Hippocampal formation (tissue), 2 donors: ENCODE measurements at regions not wholly inside any gene's neighbourhood (a gene's known extent, or its start where the extent isn't known, plus 50 kb on each side); places are given as distances from the start of the nearest gene placed in this dataset.

Experiments used
- DNase-seq, 2 donors: peaks; one replicate each; lab custom pipeline; 2025; lab: John Stamatoyannopoulos, UW

DNA sequence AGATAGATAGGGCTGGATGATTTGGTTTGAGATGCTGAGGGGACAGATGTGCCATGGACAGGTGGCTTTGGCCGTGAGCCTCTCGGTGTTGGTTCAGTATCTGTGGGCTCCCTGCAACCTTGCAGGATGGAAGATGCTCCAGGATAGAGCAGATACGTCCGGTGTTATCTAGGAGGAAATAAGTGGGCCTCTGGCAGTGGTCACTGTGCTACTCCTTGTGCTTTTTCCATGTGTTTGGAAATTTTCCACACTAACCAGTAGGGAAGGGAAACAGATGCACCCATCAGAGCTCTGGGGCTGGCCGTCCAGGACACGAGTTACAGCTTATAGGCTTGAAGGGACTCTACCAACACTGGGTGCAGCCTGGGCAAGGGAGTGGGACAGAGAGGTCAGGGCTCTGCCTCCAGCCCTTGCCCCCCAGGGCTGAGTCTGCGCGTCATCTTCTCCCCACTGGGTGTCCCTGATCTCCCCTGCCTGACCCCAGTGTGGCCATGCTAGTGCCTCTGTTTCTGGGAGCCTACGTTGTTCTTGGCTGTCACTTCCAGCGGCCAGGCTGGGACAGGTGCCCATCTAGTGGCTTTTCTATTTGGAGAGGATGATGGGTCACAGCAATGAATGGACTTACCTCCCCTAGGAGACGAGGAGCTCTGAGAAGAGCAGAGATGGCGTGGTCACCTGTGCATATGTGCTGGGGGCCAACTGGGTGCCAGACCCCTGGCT lies 166.9 kb downstream of the SEC14L1 start:
- DNase-seq: no peak

DNA sequence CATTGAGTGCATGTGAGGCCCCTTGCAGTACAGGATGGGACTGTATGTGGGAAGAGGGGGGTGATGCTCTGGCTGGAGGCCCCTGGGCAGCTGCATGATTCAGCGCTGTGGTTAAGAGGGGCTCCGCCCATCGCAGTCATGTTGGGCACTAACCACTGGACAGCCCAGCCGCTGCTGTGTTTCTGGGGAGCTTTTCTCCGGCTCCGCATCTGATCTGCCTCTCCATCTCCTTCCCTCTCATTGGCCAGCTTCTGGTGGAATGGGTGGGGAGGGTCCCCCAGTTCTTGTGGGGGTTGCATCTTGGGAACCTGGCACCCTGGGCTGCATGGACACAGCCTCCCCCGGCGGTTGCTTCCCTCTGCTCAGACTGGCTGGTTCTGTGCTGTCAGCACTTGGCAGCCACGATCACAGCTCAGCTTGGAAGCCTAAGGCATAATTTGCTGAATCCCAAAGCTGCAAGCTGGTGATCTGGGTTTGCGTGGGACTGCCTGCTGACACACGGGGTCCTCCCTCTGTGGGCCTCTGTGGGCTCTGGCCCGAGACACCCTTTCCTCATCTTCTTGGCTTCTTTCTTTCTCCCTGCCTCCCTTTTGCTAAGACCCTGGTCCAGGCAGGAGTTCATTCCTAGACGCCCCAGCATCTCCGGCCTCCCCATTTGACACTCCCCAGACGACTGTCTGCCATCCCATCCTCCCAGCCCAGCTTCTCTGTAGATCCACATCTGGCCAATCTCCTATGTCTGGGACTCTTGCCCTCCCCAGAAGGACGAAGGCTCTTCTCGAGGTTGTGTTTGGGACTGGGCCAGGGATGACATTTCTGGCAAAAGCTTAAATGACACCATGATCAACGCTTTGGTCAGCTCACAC lies 168.3 kb downstream of the SEC14L1 start:
- peak in 1 of 2 donors; percentile 44 for DNase-seq

DNA sequence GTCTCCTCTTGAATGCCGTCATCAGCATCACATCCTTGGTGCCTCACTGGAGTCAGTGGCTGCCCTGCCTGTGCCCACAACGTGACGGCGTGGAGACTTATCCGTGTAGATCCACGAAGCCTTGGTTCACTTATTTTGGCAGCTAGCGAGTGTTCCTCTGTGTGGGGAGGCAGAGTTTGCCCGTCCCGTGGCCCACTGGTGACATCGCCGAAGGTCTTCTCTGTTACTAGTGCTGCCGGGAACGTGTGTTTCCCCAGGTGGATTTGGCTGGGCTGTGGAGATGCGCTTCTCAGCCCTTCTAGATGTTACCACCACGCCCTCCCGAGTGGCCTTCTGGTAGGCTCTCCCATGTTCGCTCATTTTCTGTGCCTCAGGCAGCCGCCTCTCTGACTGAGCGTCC lies 169.6 kb downstream of the SEC14L1 start:
- DNase-seq: no peak

DNA sequence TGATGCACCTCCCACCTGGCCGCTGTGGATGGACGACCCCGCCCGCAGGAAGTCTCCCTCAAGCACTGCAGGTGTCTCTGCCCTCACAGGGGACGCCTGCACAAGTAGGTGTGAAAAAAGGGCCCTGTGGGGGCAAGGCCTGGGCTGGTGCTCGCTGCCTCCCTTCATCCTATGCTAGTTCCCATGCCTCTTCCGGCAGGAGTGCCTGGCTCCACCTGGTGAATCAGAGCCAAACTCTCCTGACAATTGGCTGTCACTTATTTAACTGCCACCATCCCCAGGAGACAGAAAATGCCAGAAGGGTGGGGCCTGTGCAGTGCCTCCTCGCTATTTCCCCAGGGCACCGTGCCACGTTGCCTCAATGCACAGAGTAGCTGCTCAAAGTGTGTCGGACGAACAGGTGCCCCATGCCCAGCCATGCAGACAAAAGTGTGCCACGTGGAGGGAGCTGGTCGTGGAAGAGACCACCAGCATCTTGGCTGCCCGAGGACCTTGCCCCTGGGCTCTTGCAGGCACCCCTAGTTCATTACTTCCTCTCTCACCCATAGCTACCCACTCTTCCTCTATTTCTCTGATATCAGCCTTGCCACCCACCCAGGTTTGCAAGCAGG lies 170.7 kb downstream of the SEC14L1 start:
- no peak for DNase-seq

DNA sequence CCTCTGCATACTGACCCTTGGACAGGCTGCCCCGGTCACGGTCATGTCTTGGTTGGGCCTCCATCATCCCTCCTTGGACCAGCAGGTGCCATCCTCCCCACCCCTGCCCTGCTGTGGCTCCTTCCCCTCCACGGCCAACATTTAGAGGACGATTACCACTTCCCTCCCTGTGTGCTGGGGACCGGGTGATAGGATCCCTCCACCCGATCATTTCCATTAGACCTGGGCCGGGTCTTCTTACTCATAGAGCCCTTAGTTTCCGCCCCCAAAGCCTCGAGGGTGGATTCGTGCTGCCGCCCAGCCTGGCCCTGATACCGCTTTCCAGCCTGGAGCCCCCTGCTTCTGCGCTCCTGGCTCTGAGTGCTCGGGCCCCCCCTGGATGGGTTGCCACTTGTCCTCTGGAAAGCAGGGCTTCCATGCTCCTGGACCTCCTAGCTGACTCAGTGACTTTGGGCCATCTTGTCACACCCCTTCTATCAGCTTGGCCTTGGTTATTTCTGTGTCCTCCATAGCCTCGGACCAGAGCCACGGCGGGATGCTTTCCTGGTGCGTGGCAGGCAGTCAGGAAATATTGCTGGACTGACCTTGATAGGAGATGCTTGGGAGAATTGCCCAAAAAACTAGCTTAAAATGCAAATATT lies 171.4 kb downstream of the SEC14L1 start:
- no peak for DNase-seq

DNA sequence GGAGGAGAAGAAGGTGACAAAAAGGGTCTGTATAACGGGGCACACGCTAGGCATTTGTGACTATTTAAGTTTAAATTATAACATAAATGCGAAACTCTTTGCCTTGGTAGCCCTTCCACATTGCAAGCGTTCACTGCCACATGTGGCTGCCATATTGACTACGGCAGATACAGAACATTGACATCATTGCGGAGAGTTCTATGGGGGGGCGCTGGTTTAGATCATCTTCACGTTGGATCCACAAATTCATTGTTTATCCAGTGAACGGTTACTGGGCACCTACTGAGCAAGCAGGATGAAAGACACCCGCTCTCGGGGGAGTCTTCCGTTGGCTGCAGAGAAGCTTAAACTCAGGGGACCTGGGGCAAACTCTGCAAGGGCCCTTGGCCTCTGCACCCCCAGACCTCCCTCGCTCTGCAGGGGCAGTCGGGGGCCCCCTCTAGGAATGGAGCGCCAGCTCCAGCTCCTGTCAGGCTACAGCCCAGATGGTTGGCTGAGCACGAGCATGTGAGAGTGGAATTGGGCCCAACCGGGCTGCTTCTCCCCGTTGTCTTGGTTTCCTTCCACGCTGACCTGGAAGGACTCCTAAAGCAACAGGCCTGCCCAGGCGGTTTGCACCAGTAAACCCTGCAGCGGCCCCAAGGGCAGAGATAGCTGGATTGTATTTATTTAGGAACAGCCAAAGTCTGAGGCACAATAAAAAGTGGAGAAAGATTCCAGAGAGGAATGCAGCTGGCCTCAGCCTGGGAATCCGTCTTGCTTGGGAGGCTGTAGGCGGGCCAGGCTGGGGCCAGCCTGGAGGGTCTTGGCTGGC lies 172.2 kb downstream of the SEC14L1 start:
- peak in 1 of 2 donors; percentile 32 for DNase-seq

DNA sequence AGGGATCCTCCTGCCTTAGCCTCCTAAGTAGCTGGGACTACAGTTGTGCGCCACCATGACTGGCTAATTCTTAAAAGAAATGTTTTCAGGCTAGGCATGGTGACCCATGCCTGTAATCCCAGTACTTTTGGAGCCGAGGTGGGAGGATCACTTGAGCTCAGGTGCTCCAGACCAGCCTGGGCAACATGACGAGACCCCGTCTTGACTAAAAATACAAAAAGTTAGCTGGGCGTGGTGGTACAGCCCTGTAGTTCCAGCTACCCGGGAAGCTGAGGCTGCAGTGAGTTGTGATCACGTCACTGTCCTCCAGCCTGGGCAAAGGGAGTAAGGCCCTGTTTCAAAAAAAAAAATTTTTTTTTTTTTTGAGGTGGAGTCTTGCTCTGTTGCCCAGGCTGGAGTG lies 173.1 kb downstream of the SEC14L1 start:
- DNase-seq: no peak

DNA sequence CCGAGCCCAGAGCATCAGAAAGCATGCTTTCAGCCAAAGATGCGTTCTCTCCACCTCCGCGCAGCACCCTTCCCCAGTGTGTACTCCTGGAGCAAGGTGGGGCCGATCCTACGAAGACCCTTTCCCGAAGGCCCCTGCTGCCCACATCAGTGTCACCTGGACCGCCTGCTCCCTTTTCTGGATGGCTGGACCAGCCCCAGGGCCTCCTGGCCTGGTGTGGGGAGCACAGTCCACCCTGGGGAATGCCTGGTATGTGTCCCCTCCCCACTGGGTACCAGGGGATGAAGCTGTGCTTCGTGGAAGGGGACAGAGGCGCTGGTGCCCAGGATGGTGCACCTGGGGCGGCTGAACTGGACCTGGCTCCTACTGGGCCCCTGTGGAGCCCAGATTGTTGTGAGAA lies 173.8 kb downstream of the SEC14L1 start:
- no peak for DNase-seq

DNA sequence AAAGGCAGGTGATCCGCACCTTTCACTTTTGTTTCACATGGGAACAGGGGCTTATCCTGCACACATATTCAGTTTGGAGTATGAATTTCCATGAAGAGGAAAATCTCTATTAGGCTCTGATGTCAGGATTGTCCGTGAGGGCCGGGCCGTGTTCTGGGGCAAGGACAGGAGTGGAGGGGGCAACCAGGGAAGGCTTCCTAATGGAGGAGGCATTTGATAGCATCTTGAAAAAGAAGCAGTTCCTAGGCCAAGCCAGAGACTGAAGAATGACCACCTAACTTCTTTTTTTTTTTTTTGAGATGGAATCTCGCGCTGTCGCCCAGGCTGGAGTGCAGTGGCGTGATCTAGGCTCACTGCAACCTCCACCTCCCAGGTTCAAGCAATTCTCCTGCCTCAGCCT lies 174.2 kb downstream of the SEC14L1 start:
- no peak for DNase-seq

DNA sequence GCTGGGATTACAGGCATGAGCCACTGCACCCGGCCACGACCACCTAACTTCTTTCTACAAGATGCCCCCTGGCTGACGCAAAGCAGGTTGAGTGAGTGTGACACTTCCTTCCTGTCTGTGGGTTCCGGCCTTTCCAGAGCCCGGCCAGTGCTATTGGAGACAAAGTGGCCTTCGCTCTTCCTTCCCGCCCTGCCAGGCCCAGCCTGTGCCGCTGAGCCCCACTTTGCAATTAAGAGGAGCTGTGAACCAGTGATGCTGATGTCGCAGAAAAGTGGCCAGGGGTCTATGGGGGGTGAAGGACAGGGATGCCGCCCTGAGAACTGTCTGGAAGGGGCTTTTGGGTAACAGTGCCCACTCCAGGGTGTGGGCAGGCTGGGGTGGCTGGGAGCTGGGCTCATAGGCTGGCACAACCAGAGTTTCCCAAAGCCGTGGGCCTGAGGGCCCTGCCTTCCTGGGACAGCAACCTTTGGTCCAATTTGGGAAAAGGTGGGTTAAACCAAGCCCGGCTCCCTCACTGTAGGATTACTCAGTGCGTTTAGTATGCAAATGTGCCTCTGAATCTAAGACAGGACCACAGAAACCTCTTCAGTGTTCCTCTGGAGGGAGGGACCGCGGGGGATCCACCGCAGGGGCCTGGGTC lies 174.9 kb downstream of the SEC14L1 start:
- no peak for DNase-seq

DNA sequence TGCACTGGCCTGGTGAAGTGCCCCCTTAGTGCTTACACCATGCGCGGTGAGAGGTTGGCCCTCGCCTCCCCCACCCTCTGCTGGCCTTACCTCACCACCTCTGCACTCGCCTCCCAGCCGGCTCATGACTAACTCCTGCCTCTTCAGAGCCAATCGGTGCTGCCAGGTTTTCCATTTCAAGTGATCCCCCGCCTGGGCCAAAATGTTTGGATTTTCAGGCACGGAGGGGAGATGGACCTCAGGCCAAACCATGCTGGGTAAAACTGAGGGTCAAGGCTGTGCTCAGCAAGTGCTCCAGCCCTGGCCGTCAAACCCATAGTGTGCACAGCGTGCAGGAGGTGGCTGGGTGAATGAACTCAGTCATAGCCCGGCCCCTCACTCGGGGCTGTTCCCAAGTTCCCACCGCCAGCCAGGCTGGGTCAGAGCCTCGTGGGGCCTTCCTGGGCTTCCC lies 175.4 kb downstream of the SEC14L1 start:
- no peak for DNase-seq

DNA sequence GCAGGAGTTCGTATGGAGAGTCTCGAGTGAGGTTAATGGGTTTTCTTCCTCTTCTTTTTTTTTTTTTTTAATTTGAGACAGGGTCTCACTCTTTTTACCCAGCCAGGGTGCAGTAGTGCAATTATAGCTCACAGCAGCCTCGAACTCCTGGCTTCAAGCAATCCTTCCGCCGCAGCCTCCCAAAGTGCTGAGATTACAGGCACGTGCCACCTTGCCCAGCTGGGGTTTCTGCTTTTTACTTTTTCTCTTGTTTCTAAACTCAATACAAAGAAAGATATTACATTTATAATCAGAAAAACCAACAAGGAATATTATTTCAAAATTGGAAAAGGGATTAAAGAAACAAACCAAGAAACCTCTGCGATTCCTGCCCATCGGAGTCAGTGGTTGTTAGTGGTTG lies 175.9 kb downstream of the SEC14L1 start:
- no peak for DNase-seq

DNA sequence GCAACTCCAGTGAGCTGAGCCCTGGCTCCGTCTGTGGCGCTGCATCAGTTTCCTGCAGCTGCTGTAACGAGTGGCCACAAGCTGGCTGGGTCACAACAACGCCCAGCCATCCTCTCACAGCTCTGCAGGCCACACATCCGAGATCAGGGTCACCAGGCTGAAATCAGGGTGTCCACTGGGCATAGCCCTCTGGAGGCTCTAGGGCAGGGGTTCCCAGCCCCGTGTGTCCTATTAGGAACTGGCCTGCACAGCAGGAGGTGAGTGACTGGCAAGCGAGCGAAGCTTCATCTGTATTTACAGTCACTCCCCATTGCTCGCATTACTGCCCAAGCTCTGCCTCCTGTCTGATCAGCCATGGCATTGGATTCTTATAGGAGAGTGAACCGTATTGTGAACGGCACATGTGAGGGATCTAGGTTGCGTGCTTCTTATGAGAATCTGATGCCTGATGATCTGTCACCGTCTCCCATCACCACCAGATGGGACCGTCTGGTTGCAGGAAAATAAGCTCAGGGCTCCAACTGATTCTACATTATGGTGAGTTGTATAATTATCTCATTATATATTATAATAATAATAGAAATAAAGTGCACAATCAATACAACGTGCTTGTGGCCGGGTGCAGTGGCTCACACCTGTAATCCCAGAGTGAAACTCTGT lies 176.5 kb downstream of the SEC14L1 start:
- no peak for DNase-seq

DNA sequence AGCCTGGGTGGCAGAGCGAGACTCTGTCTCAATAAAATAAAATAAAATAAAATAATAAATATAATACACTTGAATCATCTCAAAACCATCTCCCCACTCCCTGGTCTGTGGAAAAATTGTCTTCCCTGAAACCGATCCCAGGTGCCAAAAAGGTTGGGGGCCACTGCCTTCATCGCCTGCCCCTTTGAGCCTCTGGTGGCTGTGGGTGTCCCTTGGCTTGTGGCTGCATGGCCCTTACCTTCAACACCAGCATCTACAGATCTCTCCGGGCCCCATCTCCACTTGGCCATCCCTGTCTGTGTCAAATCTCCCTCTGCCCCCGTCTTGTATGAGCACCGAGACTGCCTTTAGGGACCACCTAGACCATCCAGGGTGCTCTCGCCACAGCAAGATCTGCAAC lies 177.3 kb downstream of the SEC14L1 start:
- no peak for DNase-seq

DNA sequence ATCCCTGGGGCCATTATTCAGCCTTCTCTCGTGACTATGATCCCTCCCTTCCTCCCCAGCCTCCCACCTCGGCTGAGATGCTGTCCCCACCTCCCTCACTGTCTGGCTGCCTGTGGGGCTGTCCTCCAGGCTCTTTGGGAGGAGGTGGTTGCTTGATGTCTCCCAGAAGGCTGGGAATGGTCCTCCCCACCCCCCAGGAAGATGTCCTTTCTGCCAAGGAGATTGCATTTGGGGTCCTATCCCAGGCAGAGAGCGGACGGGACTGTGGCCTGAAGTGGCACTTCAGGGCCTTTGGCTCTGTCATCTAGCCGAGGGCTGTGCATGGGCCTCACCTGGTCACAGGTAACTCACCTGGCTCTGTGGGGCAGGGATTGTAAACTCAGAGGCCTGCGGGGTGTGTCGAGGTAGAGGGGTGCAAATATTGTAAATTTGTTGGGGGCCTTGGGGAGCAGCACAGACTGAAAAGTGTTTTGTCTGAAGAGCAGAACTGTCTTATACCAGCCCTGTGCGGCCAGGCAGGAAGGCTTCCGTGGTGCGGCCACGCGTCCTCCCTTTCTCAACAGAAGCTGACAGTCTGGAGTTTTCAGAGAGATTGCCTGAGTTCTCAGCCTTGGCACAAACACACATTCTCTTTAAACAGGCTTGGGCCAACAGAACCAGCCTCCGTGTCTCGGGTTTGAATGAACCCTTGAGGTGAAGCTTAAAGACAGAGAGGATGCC lies 177.9 kb downstream of the SEC14L1 start:
- DNase-seq: no peak

DNA sequence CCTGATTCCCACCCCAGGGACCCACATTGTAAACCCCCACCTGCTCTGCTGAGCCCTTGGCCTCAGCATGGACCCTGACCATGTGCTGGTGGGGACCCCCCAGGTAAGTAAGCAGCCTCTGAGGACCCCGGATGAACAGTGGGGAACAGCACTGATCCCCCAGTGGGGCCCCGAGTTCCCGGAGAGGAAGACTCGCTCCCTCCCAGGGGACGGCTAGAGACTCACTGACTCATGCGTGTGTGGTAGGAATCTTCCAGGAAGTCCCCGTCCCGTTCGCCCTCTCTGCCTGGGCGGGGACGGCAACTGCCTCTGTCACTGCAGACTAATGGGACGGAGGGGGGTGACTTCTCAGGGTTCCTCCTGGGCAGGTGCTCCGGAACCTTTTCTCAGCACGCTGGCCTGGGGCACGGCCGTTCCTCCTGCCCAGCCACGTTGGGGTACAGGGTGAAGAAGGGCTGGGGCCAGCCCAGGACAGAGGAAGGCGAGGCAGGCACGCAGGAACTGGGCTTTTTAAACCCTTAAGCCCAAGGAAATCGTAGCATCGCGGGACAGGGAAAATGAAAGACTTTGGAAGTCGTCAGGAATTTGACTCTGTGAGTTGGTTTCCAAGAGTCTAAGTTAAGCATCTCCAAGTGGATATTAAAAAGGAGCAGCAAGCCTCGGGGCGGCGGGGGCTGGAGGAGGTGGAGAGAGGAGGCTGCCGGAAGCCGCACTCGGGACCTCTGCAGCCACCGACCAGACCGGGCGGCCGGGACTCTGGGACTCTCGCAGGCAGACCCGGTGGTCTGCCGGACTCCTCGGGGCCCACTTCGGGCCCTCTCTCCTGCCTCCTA lies 178.7 kb downstream of the SEC14L1 start:
- no peak for DNase-seq

DNA sequence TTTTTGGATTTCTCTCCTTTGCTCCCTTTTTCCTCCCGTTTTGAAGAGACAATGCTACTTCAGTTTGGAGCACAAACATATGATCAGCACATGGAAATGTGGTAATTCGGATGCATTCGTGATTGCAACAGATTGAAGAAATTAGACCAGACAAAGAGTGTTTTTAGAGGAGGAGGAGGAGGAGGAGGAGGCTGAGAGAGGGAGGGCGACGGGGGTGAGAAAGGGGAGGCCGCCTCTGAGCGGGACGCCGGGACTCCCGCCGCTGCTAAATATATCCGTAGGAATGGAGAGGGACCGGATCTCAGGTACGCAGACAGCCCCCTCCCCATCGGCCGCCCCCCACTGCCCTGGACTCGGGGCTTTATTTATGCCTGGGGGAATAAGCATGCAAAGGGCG lies 179.3 kb downstream of the SEC14L1 start:
- no peak for DNase-seq

DNA sequence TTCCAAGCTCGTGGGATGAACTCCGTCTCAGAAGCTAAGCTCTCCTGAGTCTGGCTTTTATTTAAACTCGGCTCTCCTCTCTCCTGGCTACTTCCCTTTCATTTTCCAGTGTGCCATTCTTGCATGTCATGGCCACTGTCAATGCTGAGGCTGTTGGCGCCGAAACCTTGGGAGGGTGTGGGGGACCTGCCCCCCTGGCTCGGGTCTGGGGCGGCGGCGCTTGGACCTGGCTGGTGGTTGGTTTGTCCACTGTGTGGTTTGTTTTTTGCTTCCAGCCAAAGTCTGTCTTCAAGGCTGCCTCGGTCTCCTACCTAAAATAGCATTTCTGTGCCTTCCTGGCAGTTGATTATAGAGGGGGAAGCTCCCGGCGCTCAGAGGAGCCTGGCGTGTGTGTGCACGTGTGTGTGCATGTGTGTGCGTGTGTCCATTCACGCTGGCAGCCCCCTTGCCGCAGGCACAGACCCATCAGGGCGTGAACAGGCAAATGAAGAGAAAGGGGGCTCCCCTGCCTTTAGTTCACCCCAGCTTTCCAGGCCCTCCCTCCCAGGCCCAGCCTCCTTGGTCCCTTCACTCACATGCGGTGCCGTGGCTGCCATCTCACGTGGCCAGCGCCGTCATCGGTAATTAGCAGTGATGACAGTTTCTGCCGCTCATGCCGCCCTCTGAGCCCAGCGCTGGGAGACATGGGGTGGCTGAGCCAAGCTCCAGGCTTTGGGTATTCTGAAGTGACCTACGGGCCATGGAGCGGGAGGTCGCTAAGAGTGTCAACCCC lies 179.9 kb downstream of the SEC14L1 start:
- no peak for DNase-seq
